GM23338 (cell line): ENCODE measurements at regions not wholly inside any gene's neighbourhood (a gene's known extent, or its start where the extent isn't known, plus 50 kb on each side); places are given as distances from the start of the nearest gene placed in this dataset.

Experiments used
- EZH2 ChIP-seq: fragments of 200-600 bp; sonication (generic); IDR thresholded peaks from one replicate; pipeline ENCODE4 v1.8.0; 2017; ENCODE audit warnings: antibody characterized with exemption, mild to moderate bottlenecking, low read depth; ENCODE audit not compliant: unreplicated experiment
- EZH2phosphoT487 ChIP-seq: fragments of 200-600 bp; sonication (generic); IDR thresholded peaks from one replicate; pipeline ENCODE4 v1.8.1; 2018; ENCODE audit warnings: antibody characterized with exemption; ENCODE audit not compliant: unreplicated experiment
- NANOG ChIP-seq: IDR thresholded peaks from 2 replicates; pipeline ENCODE4 v1.6.1; 2016; ENCODE audit warnings: antibody characterized with exemption, borderline replicate concordance
- POLR2AphosphoS5 ChIP-seq: IDR thresholded peaks from 2 replicates; pipeline ENCODE4 v1.6.1; 2016; ENCODE audit warnings: antibody characterized with exemption, low read depth
- ZNF114 ChIP-seq: fragments of 250-450 bp; sonication (Bioruptor Pico); IDR thresholded peaks from 2 replicates; pipeline ENCODE4 v1.5.0; 2020; ENCODE audit warnings: mild to moderate bottlenecking, moderate library complexity
- TF ChIP-seq, protein P1 (sequence below), 2 experiments: fragments of 200-600 bp in 1 of 2; sonication (generic) in 1 of 2; conservative IDR thresholded peaks; 2 replicates each; pipeline versions ENCODE4 v1.5.1 to v1.6.1; 2016 to 2017; ENCODE audit warnings: antibody characterized with exemption in 2 of 2, low read depth in 2 of 2, mild to moderate bottlenecking in 2 of 2, moderate library complexity in 1 of 2
- TF ChIP-seq, protein P2 (sequence below): IDR thresholded peaks from one replicate; pipeline ENCODE4 v1.6.1; 2018; ENCODE audit warnings: antibody characterized with exemption; ENCODE audit not compliant: unreplicated experiment
- TF ChIP-seq, protein P3 (sequence below): IDR thresholded peaks from 2 replicates; pipeline ENCODE4 v1.6.1; 2016; ENCODE audit warnings: antibody characterized with exemption

DNA sequence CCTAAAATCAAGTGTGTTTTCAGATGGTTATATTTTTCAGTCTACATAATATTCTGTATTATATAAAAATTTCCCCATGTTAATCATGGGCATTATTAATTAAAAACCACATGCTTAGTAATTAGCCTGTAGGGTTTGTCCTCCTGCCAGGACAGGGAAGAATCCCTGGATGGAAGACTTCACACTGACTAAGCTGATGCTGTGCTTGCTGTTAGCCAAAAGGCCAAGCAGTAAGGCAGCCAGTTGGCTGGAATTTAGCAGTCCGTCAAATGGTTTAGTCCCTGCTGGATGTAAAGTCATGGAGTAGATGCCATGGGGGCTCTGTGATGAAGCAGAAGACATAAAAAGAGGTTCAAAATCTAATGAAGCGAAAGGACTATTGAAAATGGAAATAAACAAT is 168.0 kb upstream of the OBI1 start:
- TF ChIP-seq, protein P1, sequence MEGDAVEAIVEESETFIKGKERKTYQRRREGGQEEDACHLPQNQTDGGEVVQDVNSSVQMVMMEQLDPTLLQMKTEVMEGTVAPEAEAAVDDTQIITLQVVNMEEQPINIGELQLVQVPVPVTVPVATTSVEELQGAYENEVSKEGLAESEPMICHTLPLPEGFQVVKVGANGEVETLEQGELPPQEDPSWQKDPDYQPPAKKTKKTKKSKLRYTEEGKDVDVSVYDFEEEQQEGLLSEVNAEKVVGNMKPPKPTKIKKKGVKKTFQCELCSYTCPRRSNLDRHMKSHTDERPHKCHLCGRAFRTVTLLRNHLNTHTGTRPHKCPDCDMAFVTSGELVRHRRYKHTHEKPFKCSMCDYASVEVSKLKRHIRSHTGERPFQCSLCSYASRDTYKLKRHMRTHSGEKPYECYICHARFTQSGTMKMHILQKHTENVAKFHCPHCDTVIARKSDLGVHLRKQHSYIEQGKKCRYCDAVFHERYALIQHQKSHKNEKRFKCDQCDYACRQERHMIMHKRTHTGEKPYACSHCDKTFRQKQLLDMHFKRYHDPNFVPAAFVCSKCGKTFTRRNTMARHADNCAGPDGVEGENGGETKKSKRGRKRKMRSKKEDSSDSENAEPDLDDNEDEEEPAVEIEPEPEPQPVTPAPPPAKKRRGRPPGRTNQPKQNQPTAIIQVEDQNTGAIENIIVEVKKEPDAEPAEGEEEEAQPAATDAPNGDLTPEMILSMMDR (conservative IDR thresholded peaks at IDR 0.05; ENCODE audit: low read depth in 2 of 2), result no peak
- TF ChIP-seq, protein P2, sequence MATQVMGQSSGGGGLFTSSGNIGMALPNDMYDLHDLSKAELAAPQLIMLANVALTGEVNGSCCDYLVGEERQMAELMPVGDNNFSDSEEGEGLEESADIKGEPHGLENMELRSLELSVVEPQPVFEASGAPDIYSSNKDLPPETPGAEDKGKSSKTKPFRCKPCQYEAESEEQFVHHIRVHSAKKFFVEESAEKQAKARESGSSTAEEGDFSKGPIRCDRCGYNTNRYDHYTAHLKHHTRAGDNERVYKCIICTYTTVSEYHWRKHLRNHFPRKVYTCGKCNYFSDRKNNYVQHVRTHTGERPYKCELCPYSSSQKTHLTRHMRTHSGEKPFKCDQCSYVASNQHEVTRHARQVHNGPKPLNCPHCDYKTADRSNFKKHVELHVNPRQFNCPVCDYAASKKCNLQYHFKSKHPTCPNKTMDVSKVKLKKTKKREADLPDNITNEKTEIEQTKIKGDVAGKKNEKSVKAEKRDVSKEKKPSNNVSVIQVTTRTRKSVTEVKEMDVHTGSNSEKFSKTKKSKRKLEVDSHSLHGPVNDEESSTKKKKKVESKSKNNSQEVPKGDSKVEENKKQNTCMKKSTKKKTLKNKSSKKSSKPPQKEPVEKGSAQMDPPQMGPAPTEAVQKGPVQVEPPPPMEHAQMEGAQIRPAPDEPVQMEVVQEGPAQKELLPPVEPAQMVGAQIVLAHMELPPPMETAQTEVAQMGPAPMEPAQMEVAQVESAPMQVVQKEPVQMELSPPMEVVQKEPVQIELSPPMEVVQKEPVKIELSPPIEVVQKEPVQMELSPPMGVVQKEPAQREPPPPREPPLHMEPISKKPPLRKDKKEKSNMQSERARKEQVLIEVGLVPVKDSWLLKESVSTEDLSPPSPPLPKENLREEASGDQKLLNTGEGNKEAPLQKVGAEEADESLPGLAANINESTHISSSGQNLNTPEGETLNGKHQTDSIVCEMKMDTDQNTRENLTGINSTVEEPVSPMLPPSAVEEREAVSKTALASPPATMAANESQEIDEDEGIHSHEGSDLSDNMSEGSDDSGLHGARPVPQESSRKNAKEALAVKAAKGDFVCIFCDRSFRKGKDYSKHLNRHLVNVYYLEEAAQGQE, result no peak
- TF ChIP-seq EZH2, result no peak
- TF ChIP-seq ZNF114, result no peak
- TF ChIP-seq POLR2AphosphoS5, result no peak
- TF ChIP-seq EZH2phosphoT487, result no peak
- TF ChIP-seq, protein P3, sequence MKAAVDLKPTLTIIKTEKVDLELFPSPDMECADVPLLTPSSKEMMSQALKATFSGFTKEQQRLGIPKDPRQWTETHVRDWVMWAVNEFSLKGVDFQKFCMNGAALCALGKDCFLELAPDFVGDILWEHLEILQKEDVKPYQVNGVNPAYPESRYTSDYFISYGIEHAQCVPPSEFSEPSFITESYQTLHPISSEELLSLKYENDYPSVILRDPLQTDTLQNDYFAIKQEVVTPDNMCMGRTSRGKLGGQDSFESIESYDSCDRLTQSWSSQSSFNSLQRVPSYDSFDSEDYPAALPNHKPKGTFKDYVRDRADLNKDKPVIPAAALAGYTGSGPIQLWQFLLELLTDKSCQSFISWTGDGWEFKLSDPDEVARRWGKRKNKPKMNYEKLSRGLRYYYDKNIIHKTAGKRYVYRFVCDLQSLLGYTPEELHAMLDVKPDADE, result no peak
- TF ChIP-seq NANOG, result no peak
